ENCODE measurements at regions not wholly inside any gene's neighbourhood (a gene's known extent, or its start where the extent isn't known, plus 50 kb on each side); places are given as distances from the start of the nearest gene placed in this dataset.

- TF ChIP-seq ZBTB40 (IDR thresholded peaks at IDR 0.05; ENCODE audit: borderline replicate concordance) (no peak), IKZF1 (conservative IDR thresholded peaks at IDR 0.05) (no peak), EED (IDR thresholded peaks at IDR 0.05; ENCODE audit: low read depth) (no peak)
These were observed 561.6 kb upstream of the CDH8 start (continued) for GRCh38 chr16:62597875-62598274.

GRCh38 chr16:62596584-62596983 lies 560.3 kb upstream of the CDH8 start:
- 0% methylated on average over 1 of the region's 1 CpG for WGBS (ENCODE audit: insufficient coverage, insufficient replicate concordance, low lambda C conversion rate, missing lambda C conversion rate)
- ChIA-PET POLR2A (no interaction called here), RAD21 (ENCODE audit: unreplicated experiment) (no interaction called here), SMC1A (ENCODE audit: uncharacterized antibody, unreplicated experiment) (no interaction called here), CTCF (interaction anchor here (0.7 kb wide), 1 partner anchor 86 kb away, joined by 3 read pairs; no protein-coding TSS in a partner anchor)
- Histone ChIP-seq H3K27me3 (replicated peaks in 1 of 2; ENCODE audit: control insufficient read depth in 2 of 2, insufficient read depth in 2 of 2, low read length in 1 of 2) (no peaks in the 10 kb centered on the region), H3K79me2 (ENCODE audit: control insufficient read depth, insufficient read depth, low read length) (no peaks in the 10 kb centered on the region), H3K9ac (ENCODE audit: control insufficient read depth, insufficient read depth, low read length) (no peak overlapping the region), H3K4me3 (no peak overlapping the region), H3K4me1 (ENCODE audit: control insufficient read depth, insufficient read depth, low read length) (no peaks in the 10 kb centered on the region), H3K36me3 (ENCODE audit: control insufficient read depth in 2 of 2, insufficient read depth in 2 of 2, low read length in 1 of 2) (no peaks in the 10 kb centered on the region), H3K27ac (ENCODE audit: control insufficient read depth, insufficient read depth) (no peak overlapping the region), H3K9me3 (replicated peaks; ENCODE audit: control insufficient read depth, insufficient read depth, low read length) (no peaks in the 10 kb centered on the region; the same call in 2 of the 3 replicates), H4K20me1 (ENCODE audit: control insufficient read depth, insufficient read depth) (no peaks in the 10 kb centered on the region), H2AFZ (ENCODE audit: control insufficient read depth, low read depth, low read length) (no peak overlapping the region), H3K4me2 (ENCODE audit: control insufficient read depth, insufficient read depth) (no peak overlapping the region)
- TF ChIP-seq WRNIP1 (IDR thresholded peaks at IDR 0.05; ENCODE audit: borderline replicate concordance, low read depth, low read length) (no peak), SMC3 (IDR thresholded peaks at IDR 0.05; ENCODE audit: borderline replicate concordance, low read length) (no peak), EP300 (IDR thresholded peaks at IDR 0.05; ENCODE audit: borderline replicate concordance in 1 of 2, control insufficient read depth in 1 of 2, low read depth in 2 of 2, low read length in 2 of 2) (no peak), HCFC1 (IDR thresholded peaks at IDR 0.05; ENCODE audit: low read length) (no peak)
- FAIRE-seq (no peak), DNase-seq (ENCODE audit: low read depth, low spot score) (no peak), ATAC-seq (no peak)
- intact Hi-C loops (cut with micrococcal nuclease; ENCODE audit: unreplicated experiment): no loop called here
- no TSS peak for BruUV-seq (replicated peaks)
- in situ Hi-C loops (cut with MboI): no loop called here
